RWPE2 (cell line): ENCODE measurements at regions not wholly inside any gene's neighbourhood (a gene's known extent, or its start where the extent isn't known, plus 50 kb on each side); places are given as distances from the start of the nearest gene placed in this dataset.

Experiments used
- ATAC-seq: fragments of 200-7000 bp; cut with Tn5 transposase; 3 replicates; pipeline ENCODE4 v1.9.1; 2021; ENCODE audit warnings: low read depth
- DNase-seq: peaks from one replicate; pipeline ENCODE4 v3.0.0-alpha.2; 2020; ENCODE audit warnings: low spot score
- H3K27ac ChIP-seq: fragments of 450-650 bp; 2 replicates; pipeline ENCODE4 v1.5.1; 2017; ENCODE audit warnings: mild to moderate bottlenecking; ENCODE audit not compliant: poor library complexity, severe bottlenecking
- H3K27me3 ChIP-seq: fragments of 250-450 bp; sonication (Bioruptor Pico); 2 replicates; pipeline ENCODE4 v1.5.1; 2021; ENCODE audit warnings: mild to moderate bottlenecking, moderate library complexity; ENCODE audit not compliant: insufficient read depth, poor library complexity, severe bottlenecking
- H3K36me3 ChIP-seq: fragments of 250-450 bp; sonication (Bioruptor Pico); 2 replicates; pipeline ENCODE4 v1.5.1; 2020; ENCODE audit warnings: low read depth, mild to moderate bottlenecking, moderate library complexity
- H3K4me1 ChIP-seq: fragments of 250-450 bp; sonication (Bioruptor Pico); 2 replicates; pipeline ENCODE4 v1.5.1; 2021; ENCODE audit warnings: mild to moderate bottlenecking, moderate library complexity; ENCODE audit not compliant: insufficient read depth, poor library complexity, severe bottlenecking
- H3K4me3 ChIP-seq: fragments of 250-450 bp; sonication (Bioruptor Pico); 2 replicates; pipeline ENCODE4 v1.5.1; 2021; ENCODE audit warnings: mild to moderate bottlenecking, moderate library complexity; ENCODE audit not compliant: severe bottlenecking
- H3K9me3 ChIP-seq: fragments of 250-450 bp; sonication (Bioruptor Pico); 2 replicates; pipeline ENCODE4 v1.5.1; 2021; ENCODE audit warnings: mild to moderate bottlenecking, moderate library complexity; ENCODE audit not compliant: severe bottlenecking
- TF ChIP-seq, protein P1 (sequence below): fragments of 450-650 bp; IDR thresholded peaks from one replicate; pipeline ENCODE4 v1.5.1; 2017; ENCODE audit warnings: mild to moderate bottlenecking, moderate library complexity; ENCODE audit not compliant: poor library complexity, severe bottlenecking

DNA sequence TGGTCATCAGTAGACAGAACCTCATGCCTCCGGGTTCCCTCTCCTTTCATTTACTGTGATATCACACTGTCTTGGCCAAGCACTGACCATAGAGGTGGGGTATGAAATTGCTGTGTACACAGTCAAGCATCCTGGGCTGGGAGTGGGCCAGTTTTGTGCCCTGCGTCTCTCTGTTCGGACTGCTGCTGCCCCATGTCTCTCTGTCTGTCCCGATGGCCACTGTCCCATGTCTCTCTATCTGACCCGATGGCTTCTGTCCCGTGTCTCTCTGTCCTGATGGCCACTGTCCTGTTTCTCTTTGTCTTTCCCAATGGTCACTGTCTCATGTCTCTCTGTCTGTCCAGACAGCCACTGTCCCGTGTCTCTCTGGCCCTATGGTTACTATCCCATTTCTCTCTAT is 164.9 kb downstream of the ARL4C start:
- Histone ChIP-seq H3K36me3 (no peaks in the 10 kb centered on the region), H3K9me3 (no peaks in the 10 kb centered on the region), H3K27me3 (no peaks in the 10 kb centered on the region), H3K4me3 (no peak overlapping the region), H3K27ac (no peak overlapping the region), H3K4me1 (no peaks in the 10 kb centered on the region)
- TF ChIP-seq, protein P1, sequence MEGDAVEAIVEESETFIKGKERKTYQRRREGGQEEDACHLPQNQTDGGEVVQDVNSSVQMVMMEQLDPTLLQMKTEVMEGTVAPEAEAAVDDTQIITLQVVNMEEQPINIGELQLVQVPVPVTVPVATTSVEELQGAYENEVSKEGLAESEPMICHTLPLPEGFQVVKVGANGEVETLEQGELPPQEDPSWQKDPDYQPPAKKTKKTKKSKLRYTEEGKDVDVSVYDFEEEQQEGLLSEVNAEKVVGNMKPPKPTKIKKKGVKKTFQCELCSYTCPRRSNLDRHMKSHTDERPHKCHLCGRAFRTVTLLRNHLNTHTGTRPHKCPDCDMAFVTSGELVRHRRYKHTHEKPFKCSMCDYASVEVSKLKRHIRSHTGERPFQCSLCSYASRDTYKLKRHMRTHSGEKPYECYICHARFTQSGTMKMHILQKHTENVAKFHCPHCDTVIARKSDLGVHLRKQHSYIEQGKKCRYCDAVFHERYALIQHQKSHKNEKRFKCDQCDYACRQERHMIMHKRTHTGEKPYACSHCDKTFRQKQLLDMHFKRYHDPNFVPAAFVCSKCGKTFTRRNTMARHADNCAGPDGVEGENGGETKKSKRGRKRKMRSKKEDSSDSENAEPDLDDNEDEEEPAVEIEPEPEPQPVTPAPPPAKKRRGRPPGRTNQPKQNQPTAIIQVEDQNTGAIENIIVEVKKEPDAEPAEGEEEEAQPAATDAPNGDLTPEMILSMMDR: no peak
- ATAC-seq: no peak
- DNase-seq: no peak

DNA sequence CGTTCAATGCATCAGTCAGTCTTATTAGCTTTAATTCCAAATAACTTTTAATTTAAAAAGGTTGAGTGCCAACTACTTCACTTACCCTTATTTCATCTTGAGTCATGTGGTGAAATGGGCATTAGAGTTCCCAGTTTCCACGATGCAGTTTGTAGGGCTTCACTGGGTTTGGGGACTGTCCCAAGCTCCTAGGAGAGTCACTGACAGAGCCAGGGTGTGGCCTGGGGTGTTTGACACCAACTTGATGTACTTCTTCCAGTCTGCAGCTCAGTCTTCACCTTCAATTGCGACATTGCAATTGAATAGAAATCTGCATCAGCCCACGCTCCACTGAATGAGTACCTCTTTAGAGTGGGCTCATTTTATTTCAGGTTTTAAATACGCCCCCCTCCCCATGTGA is 165.3 kb downstream of the ARL4C start:
- Histone ChIP-seq H3K27ac (no peak overlapping the region), H3K9me3 (no peaks in the 10 kb centered on the region), H3K36me3 (no peaks in the 10 kb centered on the region), H3K4me3 (no peak overlapping the region), H3K4me1 (no peaks in the 10 kb centered on the region), H3K27me3 (no peaks in the 10 kb centered on the region)
- TF ChIP-seq, protein P1: no peak
- ATAC-seq (no peak), DNase-seq (no peak)

DNA sequence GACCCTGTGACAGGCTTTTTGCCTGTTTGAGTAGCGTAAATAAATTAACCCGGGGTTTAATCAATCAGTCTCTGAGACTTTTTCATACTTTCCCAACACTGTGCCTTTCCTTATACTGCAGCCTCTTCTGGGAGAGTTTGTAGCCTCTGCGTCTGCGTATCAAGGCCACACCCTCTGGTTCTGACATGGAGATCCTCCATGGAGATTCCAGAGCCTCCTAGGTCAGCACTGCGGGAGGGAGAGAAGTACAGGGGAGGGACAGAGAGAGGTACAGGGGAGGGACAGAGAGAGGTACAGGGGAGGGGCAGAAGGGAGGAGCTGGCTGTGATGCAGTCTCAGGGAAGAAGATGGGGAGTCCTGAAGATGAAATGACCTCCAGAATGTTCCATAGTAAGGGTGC is 166.0 kb downstream of the ARL4C start:
- Histone ChIP-seq H3K27ac (no peak overlapping the region), H3K4me1 (no peaks in the 10 kb centered on the region), H3K36me3 (no peaks in the 10 kb centered on the region), H3K4me3 (no peak overlapping the region), H3K9me3 (no peaks in the 10 kb centered on the region), H3K27me3 (no peaks in the 10 kb centered on the region)
- DNase-seq (no peak), ATAC-seq (no peak)
- TF ChIP-seq, protein P1: no peak

DNA sequence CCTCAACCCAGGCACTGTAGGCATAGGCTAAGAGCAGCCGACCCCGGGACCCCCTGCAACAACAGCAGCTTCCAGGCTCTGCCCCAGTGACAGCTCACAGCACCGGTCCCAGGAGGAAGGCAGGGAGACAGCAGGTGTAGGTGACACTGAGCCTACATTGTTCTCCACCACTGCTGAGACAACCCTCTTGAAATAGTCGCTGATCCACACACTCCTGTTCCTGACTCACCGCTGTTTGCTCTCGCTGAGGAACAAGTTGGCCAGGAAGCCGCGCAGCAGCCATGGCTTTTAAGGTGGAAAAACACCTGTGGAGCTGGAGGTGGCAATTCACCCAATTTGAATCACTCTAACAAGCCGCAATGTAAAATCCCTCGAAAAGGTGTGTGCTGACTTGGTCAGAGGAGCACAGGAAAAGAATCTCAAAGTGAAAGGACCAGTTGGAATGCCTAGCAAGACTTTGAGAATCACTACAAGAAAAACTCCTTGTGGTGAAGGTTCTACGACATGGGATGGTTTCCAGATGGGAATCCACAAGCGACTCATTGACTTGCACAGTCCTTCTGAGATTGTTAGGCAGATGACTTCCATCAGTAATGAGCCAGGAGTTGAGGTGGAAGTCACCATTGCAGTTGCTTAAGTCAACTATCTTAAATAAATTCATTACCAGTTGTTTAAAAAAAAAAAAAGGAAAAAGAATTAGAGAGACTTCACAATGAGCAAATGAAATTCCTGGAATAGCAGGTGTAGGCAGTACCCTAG is 167.5 kb downstream of the ARL4C start:
- Histone ChIP-seq H3K36me3 (no peaks in the 10 kb centered on the region), H3K27me3 (no peaks in the 10 kb centered on the region), H3K4me3 (no peak overlapping the region), H3K9me3 (no peaks in the 10 kb centered on the region), H3K27ac (no peak overlapping the region), H3K4me1 (no peaks in the 10 kb centered on the region)
- DNase-seq (no peak), ATAC-seq (no peak)
- TF ChIP-seq, protein P1: no peak

DNA sequence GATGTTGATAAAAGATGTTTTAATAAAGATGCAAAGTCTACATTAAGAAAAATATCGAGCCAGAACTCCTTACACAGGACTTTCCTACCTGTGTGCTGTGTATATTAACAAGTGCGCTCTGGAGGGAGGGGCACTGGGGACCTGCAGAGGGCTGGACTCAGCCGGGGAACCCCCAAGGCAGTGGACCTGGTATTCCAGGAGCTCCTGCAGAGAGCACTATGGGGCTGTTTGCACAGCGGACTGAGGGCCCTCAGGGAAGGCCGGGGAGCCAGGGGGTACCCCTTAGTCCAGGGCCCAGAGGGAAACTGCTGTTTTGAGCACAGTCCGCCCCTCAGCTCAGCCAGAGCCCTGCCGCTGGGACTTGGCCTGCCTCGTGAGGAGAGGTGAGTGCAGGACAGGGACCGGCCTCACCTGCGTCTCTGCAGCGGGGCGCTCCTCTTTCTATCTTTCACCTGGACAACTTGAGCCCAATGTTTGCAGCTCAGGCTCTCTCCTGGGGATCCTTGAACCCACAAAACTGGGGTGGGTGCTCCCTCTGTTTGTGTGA is 168.4 kb downstream of the ARL4C start:
- no peaks in the 10 kb centered on the region for H3K27me3 ChIP-seq
- no peak overlapping the region for H3K4me3 ChIP-seq
- no peaks in the 10 kb centered on the region for H3K4me1 ChIP-seq
- DNase-seq: no peak
- TF ChIP-seq, protein P1: no peak
- H3K27ac ChIP-seq: no peak overlapping the region
- no peak for ATAC-seq
- H3K36me3 ChIP-seq: no peaks in the 10 kb centered on the region
- no peaks in the 10 kb centered on the region for H3K9me3 ChIP-seq
